ENCODE measurements at regions not wholly inside any gene's neighbourhood (a gene's known extent, or its start where the extent isn't known, plus 50 kb on each side); places are given as distances from the start of the nearest gene placed in this dataset.

DNA sequence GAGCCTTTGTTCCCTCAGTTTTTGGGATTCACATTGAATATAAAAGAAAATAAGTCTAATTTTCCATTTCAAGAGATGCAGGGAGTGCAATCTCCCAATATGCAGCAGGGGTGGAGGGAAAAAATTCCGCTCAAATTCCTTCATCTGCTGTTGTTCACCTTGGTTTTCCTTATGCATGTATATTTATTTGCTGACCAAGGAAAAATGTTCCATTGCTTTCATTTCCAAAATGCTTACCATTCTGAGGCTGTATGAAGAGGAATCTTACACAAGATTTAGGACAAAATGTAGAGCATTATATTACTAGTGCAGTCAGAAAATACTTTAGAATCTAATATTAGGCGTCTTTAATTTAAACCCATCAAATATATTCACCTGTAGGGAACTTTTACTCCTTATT, 863.9 kb downstream of the EPHA3 start:
- no peak for TF ChIP-seq POLR2AphosphoS2 (conservative IDR thresholded peaks at IDR 0.05; ENCODE audit: low read length)
- no peak for TF ChIP-seq ZNF302 (CRISPR knock-in tag; IDR thresholded peaks at IDR 0.05)
- TF ChIP-seq, protein P1, sequence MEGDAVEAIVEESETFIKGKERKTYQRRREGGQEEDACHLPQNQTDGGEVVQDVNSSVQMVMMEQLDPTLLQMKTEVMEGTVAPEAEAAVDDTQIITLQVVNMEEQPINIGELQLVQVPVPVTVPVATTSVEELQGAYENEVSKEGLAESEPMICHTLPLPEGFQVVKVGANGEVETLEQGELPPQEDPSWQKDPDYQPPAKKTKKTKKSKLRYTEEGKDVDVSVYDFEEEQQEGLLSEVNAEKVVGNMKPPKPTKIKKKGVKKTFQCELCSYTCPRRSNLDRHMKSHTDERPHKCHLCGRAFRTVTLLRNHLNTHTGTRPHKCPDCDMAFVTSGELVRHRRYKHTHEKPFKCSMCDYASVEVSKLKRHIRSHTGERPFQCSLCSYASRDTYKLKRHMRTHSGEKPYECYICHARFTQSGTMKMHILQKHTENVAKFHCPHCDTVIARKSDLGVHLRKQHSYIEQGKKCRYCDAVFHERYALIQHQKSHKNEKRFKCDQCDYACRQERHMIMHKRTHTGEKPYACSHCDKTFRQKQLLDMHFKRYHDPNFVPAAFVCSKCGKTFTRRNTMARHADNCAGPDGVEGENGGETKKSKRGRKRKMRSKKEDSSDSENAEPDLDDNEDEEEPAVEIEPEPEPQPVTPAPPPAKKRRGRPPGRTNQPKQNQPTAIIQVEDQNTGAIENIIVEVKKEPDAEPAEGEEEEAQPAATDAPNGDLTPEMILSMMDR (IDR thresholded peaks at IDR 0.05) = no peak
- TF ChIP-seq CEBPB (IDR thresholded peaks at IDR 0.05) = no peak
- no peak for TF ChIP-seq POLR2A (IDR thresholded peaks at IDR 0.05; ENCODE audit: low read length)
- TF ChIP-seq FOXS1 (CRISPR knock-in tag; IDR thresholded peaks at IDR 0.05) = no peak
- TF ChIP-seq MAFK (IDR thresholded peaks at IDR 0.05; ENCODE audit: partially characterized antibody) = peak; percentile 52
- TF ChIP-seq REST (IDR thresholded peaks at IDR 0.05) = no peak
- TF ChIP-seq EP300 (IDR thresholded peaks at IDR 0.05) = no peak
- TF ChIP-seq SMC3 (IDR thresholded peaks at IDR 0.05) = no peak
- no peak for TF ChIP-seq RFX5 (IDR thresholded peaks at IDR 0.05)
- no peak for TF ChIP-seq TP53 (CRISPR knock-in tag; IDR thresholded peaks at IDR 0.05)
- no peak for TF ChIP-seq MAZ (IDR thresholded peaks at IDR 0.05; ENCODE audit: borderline replicate concordance, low read depth, low read length)
- TF ChIP-seq PHF8 (IDR thresholded peaks at IDR 0.05; ENCODE audit: borderline replicate concordance, low read depth) = no peak
